NCI-H1092 treated with DMSO at 0.1 percent for 48 hours (cell line): ENCODE measurements at regions not wholly inside any gene's neighbourhood (a gene's known extent, or its start where the extent isn't known, plus 50 kb on each side); places are given as distances from the start of the nearest gene placed in this dataset.
"Not testable (repeated sequence)": the region's sequence is repeated elsewhere in the genome, so short reads cannot be mapped to it uniquely, and the experiment has no call there.

Source experiments
- DNase-seq: peaks from one replicate; lab custom pipeline; 2025; lab: John Stamatoyannopoulos, UW

DNA sequence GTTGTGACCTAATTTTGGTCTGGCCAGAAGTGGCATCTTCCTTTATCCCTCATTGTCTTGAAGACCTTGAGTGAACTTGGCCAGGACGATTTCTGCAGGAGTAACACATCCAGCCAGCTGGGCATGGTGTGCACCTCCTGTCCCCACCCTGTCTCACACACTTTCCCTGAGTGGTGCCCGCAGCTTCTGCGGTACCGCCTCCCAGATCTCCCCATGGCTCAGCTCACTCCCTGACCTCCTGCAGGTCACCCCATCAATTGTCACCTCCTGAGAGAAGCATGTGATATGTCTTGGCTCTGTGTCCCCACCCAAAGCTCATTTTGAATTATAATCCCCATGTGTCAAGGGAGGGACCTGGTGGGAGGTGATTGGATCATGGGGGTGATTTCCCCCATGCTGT, 50.2 kb upstream of the TP53I11 start:
- no peak for DNase-seq

DNA sequence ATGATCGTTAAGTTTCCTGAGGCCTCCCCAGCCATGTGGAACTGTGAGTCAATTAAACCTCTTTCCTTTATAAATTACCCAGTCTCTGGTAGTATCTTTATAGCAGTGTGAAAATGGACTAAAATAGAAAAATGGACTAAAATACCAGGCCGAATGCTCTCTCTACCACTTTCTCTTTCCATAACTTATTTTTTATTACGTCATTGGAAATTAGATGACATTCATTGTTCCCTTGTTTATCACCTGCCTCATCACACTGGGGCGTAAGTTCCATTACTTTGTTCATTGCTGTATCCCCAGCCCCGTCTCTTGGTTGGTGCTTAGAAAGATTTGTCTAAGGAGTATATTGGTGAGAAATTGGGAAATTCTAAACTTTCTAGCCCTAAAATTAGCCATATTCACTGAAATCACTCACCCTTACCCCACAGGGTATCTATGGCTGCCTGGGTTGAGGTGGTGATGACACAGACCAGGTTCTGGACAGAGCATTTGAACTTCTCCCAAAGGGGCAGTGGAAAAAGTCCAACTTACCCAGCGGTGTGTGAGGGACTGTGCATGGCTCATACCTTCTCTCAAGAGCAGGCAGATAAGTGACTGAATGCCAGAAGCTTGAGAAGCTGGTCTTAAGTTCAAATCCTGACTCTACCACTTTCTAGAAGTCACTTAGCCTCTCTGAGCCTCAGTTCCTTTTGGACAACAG, 50.9 kb upstream of the TP53I11 start:
- DNase-seq = no peak

DNA sequence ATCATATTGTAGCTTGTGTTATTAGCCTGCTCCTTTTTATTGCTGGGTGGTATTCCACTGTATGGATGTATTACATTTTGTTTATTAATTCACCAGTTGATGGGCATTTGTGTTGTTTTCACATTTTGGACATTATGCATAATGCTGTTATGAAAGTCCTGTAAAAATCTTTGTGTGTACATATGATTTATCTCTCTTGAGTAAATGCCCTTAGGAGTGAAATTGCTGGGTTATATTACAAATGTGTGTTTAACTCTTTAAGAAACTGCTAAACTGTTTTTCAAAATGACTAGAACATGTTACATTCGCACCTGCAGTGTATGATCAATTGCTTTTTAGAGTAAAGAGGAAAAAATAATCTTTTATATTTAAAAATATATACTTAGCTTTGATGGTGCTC, 54.4 kb upstream of the TP53I11 start:
- no peak for DNase-seq

DNA sequence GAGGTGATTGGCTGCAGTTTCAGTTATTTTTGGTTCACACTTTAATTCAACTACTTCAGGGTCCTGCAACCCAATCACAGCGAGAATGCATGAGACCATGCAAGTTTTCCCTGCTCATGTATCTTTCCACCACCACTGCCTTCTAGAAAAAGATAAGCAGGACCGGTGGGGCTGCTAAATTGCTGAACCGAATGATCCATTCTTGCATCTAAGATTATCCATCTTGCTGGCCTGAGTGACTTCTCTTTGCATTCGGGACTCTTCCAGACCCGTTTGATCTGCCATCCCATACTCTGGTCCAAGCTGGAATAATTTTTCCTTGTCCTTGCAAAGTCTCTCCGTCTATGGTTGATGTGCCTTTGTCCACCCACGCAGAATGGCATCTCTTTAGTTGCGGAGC, 56.3 kb upstream of the TP53I11 start:
- DNase-seq = no peak

DNA sequence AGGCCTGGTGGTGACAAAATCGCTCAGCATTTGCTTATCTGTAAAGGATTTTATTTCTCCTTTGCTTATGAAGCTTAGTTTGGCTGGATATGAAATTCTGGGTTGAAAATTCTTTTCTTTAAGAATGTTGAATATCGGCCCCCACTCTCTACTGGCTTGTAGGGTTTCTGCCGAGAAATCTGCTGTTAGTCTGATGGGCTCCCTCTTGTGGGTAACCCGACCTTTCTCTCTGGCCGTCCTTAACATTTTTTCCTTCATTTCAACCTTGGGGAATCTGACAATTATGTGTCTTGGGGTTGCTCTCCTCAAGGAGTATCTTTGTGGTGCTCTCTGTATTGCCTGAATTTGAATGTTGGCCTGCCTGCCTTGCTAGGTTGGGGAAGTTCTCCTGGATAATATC, 65.3 kb upstream of the TP53I11 start:
- not testable (repeated sequence) for DNase-seq

DNA sequence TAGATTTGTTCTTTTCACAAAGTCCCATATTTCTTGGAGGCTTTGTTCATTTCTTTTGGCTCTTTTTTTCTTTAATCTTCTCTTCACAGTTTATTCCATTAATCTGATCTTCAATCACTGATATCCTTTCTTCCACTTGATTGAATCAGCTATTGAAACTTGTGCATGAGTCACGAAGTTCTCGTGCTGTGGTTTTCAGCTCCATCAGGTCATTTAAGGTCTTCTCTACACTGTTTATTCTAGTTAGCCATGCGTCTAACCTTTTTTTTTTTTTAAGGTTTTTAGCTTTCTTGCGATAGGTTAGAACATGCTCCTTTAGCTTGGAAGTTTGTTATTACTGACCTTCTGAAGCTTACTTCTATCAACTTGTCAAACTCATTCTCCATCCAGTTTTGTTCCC, 65.8 kb upstream of the TP53I11 start:
- DNase-seq = not testable (repeated sequence)

DNA sequence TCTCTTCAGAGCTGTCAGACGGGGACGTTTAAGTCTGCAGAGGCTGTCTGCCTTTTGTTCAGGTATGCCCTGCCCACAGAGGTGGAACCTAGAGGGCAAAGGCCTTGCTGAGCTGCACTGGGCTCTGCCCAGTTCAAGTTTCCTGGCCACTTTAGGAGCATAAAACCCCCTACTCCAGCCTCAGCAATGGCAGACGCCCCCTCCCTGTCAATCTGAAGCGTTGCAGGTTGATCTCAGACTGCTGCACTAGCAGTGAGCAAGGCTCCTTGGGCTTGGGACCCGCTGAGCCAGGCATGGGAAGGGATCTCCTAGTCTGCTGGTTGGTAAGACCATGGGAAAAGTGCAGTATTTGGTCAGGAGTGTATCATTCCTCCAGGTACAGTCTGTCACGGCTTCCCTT, 66.6 kb upstream of the TP53I11 start:
- DNase-seq = no peak

DNA sequence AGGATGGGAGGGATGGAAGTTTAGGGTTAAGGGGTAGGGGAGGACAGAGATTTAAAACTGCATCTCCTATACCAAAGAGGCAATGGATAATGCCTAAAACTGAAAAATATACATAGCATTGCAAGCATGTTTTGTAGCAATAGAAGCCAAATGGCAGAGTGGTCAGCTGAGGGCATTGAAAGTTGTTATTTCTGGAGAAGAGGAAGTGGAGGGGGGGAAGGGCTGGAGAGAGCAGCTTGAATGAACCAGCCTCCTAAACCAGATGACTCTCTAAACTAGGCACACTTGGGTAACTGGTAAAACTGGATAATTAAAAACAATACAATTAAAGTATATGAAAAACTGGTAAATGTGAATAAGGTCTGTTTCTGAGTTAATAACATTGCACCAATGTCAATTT, 70.3 kb upstream of the TP53I11 start:
- DNase-seq = no peak

DNA sequence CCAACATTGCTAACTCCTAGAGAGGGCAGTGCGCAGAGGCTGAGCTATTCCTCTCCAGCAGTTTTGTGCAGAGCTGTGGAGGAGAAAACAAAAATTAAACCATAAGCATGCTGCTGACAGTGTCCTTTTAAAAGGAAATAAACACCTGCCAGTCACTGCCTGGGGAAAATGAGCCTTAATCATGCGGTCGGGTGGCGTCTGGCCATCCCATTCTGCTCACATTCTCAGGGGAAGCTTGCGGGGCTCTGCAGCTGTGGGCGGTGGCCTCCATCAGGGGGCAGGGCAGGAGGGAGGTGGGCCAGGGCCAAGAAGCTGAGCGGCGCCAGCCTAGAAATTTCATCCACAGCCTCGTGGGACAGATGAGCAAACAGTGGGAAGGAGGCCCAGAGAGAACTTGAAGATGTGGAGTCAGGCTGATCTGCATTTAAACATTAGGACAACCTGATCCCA, 71.0 kb upstream of the TP53I11 start:
- DNase-seq = peak; percentile 49

DNA sequence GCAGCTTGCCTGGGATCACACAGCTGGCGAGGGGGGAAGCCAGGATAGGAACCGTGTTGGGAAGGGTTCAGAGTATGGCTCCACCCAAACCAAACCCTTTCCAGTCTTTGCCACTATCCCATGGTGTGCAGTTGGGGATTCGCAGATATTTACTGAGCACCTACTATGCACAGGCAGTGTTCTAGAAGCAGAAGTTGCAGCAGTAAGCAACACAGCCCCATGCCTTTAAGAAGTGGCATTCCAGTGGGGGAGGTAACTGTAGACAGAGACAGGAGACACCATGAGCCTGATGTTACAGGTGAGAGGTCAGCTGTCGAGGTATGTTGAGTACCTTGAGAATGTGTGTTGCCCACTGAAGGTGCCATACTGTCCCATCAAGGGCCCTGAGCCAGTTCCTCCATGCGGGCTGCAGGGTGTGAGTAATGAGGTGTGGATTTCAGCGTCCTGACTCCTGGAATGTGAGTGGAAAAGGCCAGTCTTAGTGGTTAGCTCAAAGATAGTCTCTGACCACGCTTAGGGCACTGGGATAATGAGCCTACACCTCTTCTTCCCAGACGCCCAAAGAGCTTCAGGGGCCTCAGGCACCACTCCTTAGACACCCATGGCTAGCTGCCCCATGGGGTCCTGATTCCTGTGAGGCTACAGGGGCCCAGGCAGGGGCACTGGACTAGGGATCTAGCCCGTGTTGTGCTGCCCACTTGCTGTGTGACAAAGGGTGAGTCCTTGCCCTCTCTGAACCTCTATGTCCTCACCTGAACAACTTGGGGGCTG, 71.8 kb upstream of the TP53I11 start:
- DNase-seq = no peak

DNA sequence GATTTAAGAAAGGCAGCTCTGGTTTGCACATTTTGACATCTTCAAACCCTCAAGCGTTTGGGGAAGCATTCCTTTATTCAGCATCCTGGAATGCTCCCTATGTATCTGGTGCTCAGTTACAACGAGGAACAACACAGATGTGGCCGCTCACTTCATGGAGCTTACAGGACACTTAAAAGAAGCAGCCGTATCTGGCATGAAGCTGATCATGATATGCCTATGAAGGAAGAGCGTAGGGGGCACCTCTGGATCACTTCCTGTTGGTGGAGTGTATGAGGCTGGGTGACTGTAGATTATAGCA, 72.3 kb upstream of the TP53I11 start:
- no peak for DNase-seq

DNA sequence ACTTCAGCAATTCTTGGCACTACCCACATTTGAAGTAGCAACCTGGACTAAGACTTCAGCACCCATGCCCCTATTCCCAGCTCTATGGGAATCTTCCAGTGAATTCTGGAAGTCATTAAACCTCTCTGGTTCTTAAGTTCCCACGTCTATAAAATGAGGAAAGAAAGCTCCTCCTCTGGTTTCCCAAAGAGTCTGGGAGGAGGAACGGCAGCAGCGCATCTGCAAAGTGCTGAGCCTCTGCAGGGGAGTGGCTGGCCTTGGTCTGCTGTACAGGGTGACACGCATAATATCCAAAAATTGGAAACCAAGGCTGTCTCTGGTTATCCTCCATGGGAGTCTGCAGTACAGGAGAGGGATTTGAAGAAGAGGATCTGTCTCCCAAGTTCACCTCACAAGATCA, 73.6 kb upstream of the TP53I11 start:
- DNase-seq = no peak

DNA sequence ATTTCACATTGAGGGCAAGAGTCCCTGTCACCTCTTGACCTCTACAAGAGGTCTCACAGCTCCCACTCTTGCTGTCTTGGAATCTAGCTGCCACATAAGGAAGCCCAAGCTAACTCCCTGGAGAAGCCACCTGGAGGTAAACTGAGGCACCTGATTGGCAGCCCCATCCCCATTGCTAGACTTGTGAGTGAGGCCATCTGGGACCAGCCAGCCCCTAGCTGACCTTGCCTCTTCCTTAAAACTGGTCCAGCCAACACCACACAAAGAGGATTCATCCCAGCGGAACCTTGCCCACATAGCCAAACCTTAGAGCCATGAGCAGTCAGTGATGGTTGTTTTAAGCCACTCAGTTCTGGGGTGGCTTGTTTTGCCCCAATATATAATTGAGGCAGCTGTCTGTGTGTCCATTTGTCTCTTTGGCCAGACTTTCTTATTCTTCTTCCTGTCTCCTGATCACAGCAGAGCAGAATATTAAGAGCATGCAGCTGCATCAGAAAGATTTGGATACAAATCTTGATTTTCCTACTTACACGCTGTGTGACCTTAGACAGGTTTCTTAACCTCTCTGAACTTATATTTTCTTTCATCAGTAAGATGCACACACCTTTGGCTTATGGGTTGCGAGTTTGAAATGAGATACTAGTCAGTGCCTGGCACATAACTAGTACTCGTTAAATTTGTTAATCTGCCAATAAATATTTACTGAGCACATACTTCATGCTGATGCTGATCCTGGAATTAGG, 74.3 kb upstream of the TP53I11 start:
- DNase-seq = no peak

DNA sequence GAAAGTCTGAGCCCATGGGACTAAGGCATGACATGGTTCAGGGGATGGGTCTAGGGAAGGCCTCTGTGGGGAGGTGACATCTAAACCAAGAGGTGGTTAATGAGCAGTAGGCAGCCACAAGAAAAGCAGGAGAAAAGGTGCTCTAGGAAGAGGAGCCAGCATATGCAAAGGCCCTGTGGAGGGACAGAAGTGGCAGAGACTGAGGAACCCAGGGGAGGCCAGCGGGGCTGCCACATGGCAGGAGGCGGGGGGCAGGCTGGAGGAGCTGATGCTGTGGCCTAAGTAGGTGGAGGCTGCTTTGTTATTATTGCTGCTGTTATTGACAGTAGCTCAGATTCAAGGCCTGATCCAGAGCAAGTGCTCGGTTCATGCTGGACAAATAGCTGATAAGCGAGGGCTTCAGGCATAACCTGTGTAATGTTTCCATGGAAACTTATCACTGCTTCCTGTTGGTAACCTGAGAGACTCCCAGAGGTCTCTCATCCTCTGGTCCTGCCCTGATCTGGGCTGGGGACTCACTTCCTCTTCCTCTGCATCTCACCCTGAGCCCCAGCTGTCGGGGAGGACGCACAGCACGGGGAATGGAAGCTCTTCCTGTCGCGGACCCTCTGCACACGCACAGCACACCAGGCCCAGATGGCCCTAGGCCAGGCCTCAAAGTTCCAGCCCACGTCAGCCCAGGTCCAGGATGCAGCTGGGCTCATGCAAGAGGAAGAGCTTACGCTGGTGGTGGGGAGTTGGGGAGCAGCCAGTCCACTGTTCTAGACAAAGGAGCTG, 75.2 kb upstream of the TP53I11 start:
- peak; percentile 80 for DNase-seq

DNA sequence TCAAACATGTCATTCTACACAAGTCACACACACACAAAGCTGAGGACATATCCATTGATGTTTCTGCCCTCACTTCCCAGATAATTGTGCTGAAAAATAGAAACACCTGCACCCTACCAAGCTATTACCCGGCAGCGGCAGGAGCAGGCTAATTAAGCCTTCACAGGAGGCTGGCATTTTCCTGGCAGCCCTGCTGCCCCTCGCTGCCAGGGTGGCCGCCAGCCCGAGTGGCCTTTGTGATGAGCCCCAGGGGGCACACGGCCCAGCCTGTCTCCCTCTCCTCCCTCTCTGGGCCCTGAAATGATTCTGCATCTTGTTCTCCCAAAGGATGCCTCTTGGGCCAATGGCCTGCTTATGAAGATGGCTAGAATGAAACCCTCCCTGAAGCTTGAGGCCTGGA, 76.2 kb upstream of the TP53I11 start:
- DNase-seq = peak; percentile 87

DNA sequence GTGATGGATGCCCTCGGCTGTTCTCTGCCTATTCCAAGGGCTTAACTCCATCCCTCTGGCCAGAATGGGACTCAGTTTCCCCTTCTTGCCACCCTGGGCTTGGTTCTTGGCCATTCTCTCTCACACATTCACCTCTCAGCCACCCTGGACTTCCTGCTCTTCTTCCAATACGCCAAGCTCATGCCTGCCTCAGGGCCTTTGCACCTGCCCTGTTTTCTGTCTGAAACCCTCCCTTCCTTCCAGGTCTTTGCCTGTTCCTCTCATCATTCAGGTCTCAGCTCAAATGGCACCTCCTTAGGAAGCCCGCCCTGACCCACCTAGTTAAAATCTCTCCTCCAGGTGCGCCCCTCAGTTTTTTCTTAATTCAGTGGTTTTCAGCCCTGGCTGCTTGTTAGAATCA, 76.6 kb upstream of the TP53I11 start:
- no peak for DNase-seq

DNA sequence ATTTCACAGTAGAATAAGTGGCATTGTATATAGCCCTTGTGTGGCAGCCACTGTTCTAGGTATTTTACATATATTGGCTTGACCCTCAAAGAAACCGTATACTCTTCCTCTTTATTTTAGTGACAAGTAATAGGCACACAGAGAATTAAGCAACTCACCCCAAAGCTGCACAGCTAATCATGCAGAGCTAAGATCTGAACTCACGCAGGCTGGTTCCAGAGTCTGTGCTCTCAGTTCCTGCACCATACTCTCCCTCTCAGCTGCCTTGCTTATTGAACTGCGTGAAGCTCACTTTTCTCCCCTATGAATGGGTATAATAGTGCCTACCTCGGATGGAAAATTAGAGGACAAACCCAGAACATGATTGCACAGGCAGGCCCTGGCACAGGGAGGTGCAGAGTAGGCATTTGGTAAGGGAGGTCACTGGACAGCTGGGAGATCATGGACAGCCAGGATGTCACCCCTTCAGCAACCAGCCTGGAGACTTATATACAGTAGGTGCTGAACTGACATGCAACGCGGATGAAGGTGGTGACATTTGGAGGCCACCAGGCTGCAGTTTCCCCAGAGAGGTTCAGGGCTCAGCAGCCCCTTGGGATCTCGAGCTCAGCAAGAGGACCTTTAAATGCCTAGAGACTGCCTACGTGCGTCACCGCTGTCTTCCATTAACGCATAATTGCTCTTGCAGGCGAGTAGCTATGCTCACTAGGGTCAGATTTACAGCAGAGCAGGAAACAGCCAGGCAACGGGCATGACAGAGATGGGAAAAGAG, 78.4 kb upstream of the TP53I11 start:
- no peak for DNase-seq

DNA sequence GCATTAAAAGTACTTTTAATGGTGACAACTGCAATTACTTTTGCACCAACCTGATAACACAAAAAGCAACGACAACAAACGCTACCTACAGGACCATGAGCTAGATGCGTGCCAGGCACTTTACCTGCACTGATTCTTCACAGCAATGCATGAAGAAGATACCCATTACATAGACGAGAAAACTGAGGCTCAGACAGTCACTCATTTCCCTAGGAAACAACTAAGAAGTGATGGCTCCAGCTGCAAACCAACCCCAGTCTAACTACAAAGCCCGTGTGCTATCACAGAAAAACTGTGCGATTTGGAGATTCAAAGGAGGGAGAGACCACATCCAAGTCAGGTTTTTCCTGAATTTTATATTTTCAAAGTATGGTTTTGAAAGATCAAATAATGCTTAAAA, 80.1 kb upstream of the TP53I11 start:
- no peak for DNase-seq

DNA sequence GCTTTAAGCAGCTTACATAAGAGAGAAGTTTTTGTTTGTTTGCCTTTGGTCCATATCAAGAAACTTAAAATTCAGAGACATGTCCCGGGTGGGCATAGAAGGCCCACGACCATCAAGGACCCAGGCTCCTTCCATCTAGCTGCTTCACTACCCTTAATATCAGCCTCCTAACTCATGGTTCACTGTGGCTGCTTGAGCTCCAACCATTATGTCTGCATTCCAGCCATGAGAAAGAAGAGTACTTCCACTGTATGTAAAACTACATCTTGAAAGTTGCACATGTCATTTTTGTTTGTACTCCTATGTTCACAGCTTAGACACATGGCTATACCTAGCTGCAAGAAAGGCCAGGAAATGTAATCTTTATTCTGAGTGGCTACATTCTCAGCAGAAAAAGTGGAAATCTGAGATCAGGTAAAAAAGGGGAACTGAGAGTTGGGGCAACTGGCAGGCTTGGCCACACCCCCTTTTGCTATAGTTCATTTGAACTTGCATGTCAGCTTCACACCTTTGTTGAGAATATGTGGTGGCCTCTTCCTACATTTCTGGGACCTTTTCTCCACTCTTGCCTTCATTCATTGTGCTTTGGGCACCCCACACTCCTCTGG, 81.3 kb upstream of the TP53I11 start:
- no peak for DNase-seq

DNA sequence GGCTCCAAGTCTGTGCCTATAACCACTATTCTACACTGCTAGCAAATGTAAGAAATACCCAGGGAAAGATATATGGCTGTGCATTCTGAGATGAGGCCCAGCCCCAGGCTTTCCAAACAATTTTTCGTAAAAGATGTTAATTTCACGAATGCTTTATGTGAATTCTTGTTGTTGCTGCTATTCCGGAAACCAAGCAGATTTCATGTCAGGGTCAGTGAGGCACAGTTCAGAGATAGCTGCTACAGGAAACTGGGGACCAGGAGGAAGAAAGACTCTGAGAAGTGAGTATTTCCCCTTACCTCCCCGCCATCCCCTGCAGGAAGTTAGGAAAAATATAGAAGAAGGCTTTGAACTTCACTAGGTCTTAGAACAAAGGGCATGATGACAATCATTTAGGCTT, 84.7 kb upstream of the TP53I11 start:
- DNase-seq = no peak

DNA sequence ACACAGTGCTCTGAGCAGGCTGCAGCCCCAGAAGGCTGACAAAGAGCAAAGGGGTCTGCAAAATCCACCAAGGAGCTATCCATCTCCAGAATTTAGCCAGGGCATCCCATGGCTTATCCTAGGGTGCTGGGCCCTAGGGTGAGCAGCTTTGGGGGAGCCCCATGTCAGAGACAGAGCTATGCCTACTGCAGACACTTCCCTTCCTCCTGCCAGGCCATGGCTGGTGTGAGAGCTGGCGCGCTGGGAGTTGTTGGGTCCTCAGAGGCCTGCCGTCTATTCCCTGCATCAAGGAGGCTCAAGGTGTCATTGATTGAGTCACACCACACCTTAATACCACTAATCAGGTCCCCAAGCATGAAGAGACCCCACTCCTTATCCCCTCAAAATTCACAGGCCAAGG, 85.3 kb upstream of the TP53I11 start:
- no peak for DNase-seq
